ENCODE measurements at regions not wholly inside any gene's neighbourhood (a gene's known extent, or its start where the extent isn't known, plus 50 kb on each side); places are given as distances from the start of the nearest gene placed in this dataset.

- no peak for DNase-seq (ENCODE audit: low spot score)
Measured at GRCh38 chr3:174403831-174404230, 455.3 kb upstream of the NAALADL2 start.

GRCh38 chr3:174408310-174408709 lies 450.8 kb upstream of the NAALADL2 start:
- DNase-seq (ENCODE audit: low spot score) = no peak

- DNase-seq (ENCODE audit: low spot score) = no peak
Measured at GRCh38 chr3:174409086-174409743, 449.9 kb upstream of the NAALADL2 start.

DNA sequence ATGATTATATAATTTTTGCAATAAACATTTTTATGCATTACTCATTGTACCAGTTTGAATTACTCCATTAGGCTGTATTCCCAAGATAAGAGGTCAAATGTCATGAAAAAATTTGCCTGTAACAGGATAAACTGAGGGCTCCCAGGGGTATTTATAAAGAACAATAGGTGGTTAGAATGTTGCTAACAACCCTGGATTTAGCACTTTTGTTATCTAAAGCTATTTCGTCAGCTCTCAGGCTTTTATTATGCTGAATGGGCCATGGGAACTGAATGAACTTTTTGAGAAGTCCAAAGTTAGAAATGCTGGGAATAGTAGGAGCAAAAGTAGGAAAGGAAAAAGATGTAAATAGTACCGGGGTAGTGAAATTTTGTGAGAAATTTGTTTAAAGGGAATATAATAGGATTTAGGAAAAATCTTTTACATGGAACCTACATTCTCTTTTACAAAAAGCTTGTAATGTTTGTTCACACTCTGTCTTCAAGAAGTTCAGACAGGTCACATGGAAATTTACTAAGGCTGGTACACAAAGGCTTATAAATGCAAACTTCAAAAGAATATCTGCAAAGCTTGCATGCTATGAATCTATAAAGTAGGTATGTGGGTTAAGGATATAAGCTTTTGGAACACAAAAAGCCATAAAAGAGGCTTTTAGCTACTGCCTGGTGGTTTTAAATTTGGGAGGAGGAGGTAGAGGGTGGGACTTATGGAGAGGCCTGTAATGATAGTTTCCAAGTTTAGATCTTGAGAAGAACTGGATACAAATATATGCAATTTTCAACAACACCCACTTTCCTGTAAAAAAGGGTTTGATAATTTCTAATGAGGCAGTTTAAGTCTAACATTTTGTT lies 445.8 kb upstream of the NAALADL2 start:
- DNase-seq (ENCODE audit: low spot score) = peak; percentile 90

GRCh38 chr3:174414902-174415301 lies 444.2 kb upstream of the NAALADL2 start:
- no peak for DNase-seq (ENCODE audit: low spot score)

DNA sequence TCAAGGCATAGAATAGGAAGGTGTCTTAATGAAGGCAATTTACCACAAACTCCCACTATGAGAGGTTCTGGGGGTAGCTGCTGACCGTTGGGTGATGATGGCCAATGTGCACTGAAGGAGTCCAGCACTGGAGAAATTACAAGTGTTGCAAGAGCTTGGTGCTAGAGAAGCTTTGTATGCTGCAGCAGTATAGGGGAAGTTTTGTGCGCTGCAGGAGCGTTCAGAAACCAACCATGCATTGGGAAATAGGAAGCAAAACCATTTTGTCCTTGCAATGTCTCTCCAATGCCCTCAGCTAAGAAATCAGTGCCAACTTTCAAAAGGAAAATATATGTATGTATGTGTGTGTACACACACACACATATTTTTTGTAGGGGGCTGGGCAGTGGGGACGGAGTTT lies 441.6 kb upstream of the NAALADL2 start:
- DNase-seq (ENCODE audit: low spot score) = no peak

DNA sequence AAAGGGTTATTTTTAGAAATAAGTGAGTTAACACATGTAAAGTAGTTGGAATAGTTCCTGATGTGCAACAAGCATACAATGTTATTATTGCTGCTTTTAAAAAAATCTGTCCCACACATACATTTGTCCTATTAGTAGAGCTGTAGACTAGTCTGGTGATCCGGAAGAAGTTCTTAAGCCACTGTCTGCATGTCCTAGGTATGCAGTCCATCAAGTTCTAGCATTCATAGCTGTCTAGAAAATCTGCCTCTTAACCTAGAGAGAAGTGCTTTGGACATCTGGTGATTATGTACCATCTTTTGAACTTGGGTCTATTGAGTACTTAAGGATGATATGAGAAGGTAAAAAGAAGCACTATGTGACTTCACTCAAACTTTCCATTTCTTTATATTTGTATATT lies 439.9 kb upstream of the NAALADL2 start:
- no peak for DNase-seq (ENCODE audit: low spot score)

DNA sequence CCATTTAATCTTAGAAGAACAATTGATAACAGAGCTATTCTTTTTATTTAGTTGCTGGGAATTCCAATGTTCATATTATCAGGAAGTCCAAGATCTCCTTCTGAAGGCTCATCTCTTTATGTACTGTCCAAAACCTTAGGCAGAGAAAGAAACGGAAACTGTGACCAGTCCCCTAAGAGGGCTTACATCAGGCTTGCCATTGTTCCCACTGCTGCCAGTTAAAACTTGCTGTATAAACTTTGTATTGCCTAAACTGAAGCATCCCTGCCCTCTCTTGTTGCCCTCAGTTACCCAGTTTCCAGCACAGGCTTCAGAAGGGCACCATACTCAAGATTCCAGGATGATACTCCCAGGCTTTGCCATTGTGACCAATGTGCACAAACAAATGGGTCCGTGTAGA lies 435.2 kb upstream of the NAALADL2 start:
- DNase-seq (ENCODE audit: low spot score) = no peak

DNA sequence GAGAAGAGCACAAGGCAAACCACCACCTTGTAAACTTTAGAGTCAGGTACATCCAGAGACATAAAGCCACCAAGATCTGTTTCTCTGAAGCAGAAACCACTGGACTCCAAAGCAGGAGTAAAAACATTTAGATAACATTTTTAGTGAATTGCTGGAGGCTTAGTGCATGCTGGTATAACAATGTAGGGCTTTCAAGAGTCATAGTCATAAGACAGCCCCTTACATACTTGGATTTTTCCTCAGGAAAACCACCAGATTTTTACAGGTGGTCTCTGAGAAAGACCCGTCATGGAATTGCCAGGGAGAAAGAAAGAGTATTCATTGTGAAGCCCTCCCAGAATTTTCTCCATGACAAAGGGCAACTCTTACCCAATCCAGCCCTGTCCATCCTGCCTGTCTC lies 434.5 kb upstream of the NAALADL2 start:
- no peak for DNase-seq (ENCODE audit: low spot score)

DNA sequence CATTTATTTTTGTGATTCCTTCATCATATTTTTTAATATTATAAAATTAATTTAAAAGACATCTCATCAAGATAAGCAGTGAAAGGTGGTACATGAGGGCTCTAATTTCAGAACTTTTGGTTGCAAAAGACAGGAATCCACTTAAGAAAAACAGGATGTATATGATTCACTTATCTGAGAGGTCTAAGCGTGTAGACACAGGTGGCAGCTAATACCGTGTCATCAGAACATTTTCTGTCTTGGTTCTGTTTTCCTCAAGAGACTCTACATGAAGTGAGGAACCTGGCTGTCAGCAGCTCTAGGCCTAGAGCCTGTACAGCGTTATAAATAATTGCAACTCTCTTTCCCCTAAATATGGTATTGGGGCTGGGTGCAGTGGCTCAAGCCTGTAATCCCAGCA lies 433.7 kb upstream of the NAALADL2 start:
- DNase-seq (ENCODE audit: low spot score) = no peak

DNA sequence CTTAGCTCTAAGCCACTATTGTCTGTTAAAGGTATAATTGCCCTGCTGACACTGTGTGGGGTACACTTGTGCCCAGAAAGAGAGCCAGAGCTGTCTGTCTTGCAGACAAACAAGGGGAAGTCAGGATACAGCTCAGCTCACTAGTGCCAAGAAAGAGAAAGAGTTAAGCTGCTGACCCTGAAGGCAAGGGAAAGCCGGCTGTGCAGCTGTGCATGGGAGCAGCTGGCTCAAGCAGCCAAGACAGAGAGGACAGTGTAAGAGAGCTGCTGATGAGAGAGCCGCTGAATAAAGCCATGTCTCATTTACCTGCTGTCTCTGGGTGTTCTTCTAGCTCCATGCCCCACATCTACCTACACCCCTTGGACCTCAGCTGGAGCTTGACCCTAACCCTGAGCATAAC lies 428.1 kb upstream of the NAALADL2 start:
- DNase-seq (ENCODE audit: low spot score) = no peak

DNA sequence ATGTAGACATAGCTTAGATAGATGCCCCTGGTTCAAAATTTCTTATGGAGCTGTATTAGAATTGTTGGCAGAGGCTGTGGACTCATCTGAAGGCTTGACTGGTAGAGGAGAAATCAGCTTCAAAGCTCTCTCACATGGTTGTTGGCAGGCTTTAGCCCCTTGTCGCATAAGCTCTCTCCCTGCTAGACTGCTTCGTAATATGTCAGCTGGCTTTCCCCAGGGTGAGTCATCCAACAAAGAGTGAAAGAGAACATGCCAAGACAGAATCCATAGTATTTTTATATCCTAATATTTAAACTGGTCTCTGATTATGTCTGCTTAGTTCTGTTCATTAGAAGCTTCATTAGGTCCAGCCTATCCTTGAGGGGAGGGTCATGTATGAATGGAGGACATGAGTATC lies 427.4 kb upstream of the NAALADL2 start:
- DNase-seq (ENCODE audit: low spot score) = no peak

DNA sequence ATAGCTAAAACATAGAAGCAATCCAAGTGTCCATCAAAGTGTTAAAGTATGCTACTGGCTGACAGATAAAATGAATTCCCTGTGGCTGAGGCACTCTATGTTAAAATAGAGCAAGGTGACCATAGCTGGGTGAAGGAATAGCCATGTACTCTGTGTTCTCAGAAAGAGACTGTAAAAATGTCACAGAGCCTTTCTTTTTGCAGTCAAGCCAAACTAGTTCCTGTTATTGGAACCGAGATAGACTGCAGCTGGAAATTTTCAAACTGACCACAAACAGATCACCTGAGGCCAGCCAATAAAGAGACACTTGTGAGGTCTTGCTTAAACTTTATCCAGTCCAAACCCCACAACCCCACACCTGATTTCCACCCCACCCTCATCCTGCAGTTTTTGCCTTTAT lies 422.8 kb upstream of the NAALADL2 start:
- no peak for DNase-seq (ENCODE audit: low spot score)

DNA sequence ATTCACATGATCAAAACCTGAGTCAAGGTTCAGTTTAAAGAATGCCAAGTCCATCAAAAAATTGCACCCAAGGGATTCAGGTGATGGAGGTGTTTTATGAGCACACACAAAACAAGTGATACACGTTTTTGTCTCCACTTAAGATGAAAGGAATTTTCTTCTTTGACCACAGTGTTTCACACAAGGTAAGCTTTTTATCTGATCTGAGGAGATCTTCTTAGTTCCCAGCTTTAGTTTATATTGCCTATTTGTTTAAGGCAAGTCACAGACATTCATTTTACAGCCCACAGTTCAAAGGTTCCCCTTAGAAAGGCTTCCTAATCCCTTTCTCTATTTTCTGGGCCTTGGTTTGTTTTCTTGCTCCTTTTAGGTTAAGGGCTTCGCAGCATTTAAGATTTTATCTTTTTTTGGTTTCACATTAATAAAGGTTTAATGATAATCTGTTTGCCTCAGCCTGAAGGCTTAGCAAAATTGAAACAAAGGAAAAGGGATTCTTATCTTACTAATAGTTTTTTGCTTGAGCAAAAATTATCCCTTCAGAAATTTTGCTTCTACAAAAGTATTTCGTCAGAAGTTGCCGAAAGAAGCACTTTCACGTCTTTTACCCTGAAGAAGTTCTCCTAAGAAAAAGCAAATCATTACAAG lies 420.5 kb upstream of the NAALADL2 start:
- peak; percentile 38 for DNase-seq (ENCODE audit: low spot score)

- DNase-seq (ENCODE audit: low spot score) = peak; percentile 95
Measured at GRCh38 chr3:174439331-174440252, 419.5 kb upstream of the NAALADL2 start.

DNA sequence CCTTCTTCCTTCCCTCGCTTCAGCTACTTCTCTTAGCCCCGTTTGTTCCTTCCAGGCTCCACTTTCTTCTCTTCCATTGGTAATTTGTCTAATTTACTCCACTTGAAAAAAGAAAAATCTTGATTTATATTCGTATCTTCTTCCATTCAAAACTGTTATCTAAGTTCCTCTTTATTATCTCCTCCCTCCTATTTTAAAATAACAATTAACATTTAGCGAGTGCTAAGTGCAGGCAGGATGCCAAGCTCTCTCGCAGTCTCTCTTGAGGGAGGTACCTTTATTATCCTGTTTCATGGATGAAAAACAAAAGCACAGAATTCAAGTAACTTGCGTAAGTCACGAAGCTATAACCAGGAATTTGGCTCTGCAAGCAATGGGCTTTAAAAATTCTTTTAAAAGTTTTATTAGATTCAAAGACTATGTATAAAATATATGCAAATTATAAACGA lies 418.9 kb upstream of the NAALADL2 start:
- DNase-seq (ENCODE audit: low spot score) = no peak

GRCh38 chr3:174440741-174441587 lies 418.2 kb upstream of the NAALADL2 start:
- DNase-seq (ENCODE audit: low spot score) = peak; percentile 95

DNA sequence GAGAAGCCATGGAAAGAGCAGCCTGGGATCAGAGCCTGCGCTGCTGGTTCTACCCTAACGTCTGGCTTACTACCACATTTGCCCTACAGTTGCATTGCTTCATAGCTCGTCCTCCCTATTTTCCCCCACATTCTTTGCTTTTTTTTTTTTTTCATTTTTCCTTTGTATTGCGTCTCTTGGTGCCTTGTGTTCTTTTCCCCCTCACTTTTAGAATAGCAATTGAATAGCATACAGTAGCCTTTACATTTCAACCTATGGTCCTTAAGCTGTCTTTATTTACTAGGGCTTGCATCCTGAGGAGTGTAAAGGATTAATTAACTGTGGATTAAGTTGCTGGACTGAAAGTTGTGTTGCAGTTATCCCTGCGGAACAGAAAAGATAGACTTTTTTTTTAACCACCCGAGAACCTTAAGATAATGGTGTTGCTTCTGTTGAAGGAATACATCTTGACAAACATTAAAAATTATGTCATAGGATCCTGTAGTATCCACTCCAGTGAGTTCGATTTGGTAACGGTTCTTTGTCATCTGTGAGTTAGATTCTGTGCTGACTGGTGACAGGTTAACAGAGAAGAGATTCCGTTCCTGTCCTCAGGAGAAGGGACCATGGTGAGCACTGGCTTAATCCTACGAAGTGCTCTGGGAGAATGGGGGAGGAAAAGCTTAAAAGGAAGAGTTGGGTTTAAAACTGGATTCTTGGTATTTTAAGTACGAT lies 417.4 kb upstream of the NAALADL2 start:
- DNase-seq (ENCODE audit: low spot score) = peak; percentile 47

DNA sequence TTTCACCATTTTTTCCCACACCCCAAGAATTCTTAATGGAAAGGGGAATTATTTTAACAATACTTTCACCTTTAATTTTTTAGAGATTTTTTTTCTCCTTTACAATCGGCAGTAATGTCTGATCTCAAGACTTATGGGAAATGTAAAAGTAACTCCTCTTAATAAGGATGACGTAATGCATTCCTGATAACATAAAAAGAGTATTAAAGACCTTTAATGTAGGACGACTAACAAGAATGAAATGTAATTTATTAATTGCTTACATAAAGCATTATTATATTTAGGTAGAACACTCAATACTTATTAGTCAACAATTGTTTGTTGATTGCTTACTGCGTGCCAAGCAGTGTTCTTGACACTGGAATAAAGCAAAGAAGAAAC lies 416.8 kb upstream of the NAALADL2 start:
- no peak for DNase-seq (ENCODE audit: low spot score)

- DNase-seq (ENCODE audit: low spot score) = no peak
Measured at GRCh38 chr3:174444391-174444790, 414.7 kb upstream of the NAALADL2 start.
